ENCODE measurements at regions not wholly inside any gene's neighbourhood (a gene's known extent, or its start where the extent isn't known, plus 50 kb on each side); places are given as distances from the start of the nearest gene placed in this dataset.
"Not testable (repeated sequence)": the region's sequence is repeated elsewhere in the genome, so short reads cannot be mapped to it uniquely, and the experiment has no call there.

GRCh38 chr1:196004388-196004787 is 603.9 kb downstream of the KCNT2 start:
- H2AFZ ChIP-seq (ENCODE audit: low read depth, low read length, poor library complexity, severe bottlenecking); H4K20me1 ChIP-seq (ENCODE audit: insufficient read depth); H3K36me3 ChIP-seq (ENCODE audit: control insufficient read depth in 1 of 2, insufficient read depth in 2 of 2, low read length in 2 of 2); BruUV-seq (replicated peaks); H3K4me3 ChIP-seq (replicated peaks in 1 of 2; ENCODE audit: low read depth in 1 of 2, low read length in 2 of 2); CTCF ChIA-PET; H3K4me1 ChIP-seq (ENCODE audit: control insufficient read depth in 1 of 2, insufficient read depth in 2 of 2, low read length in 2 of 2); H3K27ac ChIP-seq (ENCODE audit: low read depth, low read length); POLR2A ChIA-PET; H3K9ac ChIP-seq (ENCODE audit: low read length); H3K9me2 ChIP-seq (ENCODE audit: insufficient read depth); H3K27me3 ChIP-seq (ENCODE audit: insufficient read depth, low read length); H3K79me2 ChIP-seq (ENCODE audit: insufficient read depth, low read length); H3K4me2 ChIP-seq (ENCODE audit: low read length); intact Hi-C loops (cut with micrococcal nuclease); ATAC-seq; DNase-seq (ENCODE audit: low read depth, low spot score); H3K9me3 ChIP-seq (ENCODE audit: control insufficient read depth in 1 of 2, insufficient read depth in 1 of 2, low read depth in 1 of 2, low read length in 2 of 2); RAD21 ChIA-PET (ENCODE audit: low non-redundant PET in 1 of 2, low total read pairs in 2 of 2, uncharacterized antibody in 2 of 2, unreplicated experiment in 2 of 2): not testable (repeated sequence)

DNA sequence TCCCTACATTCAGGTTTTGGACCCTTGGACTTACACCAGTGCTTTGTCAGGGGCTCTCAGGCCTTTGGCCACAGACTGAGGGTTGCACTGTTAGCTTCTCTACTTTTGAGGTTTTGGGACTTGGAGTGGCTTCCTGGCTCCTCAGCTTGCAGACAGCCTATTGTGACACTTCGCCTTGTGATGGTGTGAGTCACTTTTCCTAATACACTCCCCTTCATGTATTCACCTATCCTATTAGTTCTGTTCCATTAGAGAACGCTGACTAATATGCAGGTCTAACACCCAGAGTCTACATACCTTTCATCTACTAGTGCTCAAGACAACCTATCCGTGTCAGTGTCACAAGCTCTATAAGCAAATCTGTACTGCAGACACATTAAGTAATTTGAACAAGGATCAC is 605.3 kb downstream of the KCNT2 start:
- ChIA-PET POLR2A (no interaction called here), CTCF (no interaction called here), RAD21 (ENCODE audit: low non-redundant PET in 1 of 2, low total read pairs in 2 of 2, uncharacterized antibody in 2 of 2, unreplicated experiment in 2 of 2) (no interaction called here)
- no peak overlapping the region for H2AFZ ChIP-seq (ENCODE audit: low read depth, low read length, poor library complexity, severe bottlenecking)
- H3K79me2 ChIP-seq (ENCODE audit: insufficient read depth, low read length) = no peaks in the 10 kb centered on the region
- H3K4me2 ChIP-seq (ENCODE audit: low read length) = no peak overlapping the region
- no peak overlapping the region for H3K27ac ChIP-seq (ENCODE audit: low read depth, low read length)
- intact Hi-C loops (cut with micrococcal nuclease) = no loop called here
- TF ChIP-seq POLR2AphosphoS5 (IDR thresholded peaks at IDR 0.05; ENCODE audit: low read depth, low read length) (no peak), EGR1 (IDR thresholded peaks at IDR 0.05; ENCODE audit: low read depth) (no peak), YY1 (IDR thresholded peaks at IDR 0.05; ENCODE audit: extremely low read depth, insufficient replicate concordance, low read depth, low read length) (no peak), JUND (IDR thresholded peaks at IDR 0.05) (no peak), ZFX (IDR thresholded peaks at IDR 0.05) (no peak), CBX3 (IDR thresholded peaks at IDR 0.05; ENCODE audit: low read depth) (no peak), RAD21 (IDR thresholded peaks at IDR 0.05; ENCODE audit: low read depth) (no peak), CEBPB (IDR thresholded peaks at IDR 0.05; ENCODE audit: low read depth) (no peak), SIN3A (IDR thresholded peaks at IDR 0.05; ENCODE audit: low read depth) (no peak), ZNF274 (IDR thresholded peaks at IDR 0.05; ENCODE audit: low read depth, low read length) (no peak), EZH2phosphoT487 (IDR thresholded peaks at IDR 0.05; ENCODE audit: borderline replicate concordance) (no peak), ELF1 (IDR thresholded peaks at IDR 0.05; ENCODE audit: borderline replicate concordance, low read depth) (no peak), SP1 (IDR thresholded peaks at IDR 0.05; ENCODE audit: low read depth) (no peak), ZBTB33 (IDR thresholded peaks at IDR 0.05; ENCODE audit: extremely low read depth, insufficient replicate concordance, low read length) (no peak)
- TF ChIP-seq, protein P1, sequence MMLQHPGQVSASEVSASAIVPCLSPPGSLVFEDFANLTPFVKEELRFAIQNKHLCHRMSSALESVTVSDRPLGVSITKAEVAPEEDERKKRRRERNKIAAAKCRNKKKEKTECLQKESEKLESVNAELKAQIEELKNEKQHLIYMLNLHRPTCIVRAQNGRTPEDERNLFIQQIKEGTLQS (IDR thresholded peaks at IDR 0.05) = no peak
- TF ChIP-seq, protein P2, sequence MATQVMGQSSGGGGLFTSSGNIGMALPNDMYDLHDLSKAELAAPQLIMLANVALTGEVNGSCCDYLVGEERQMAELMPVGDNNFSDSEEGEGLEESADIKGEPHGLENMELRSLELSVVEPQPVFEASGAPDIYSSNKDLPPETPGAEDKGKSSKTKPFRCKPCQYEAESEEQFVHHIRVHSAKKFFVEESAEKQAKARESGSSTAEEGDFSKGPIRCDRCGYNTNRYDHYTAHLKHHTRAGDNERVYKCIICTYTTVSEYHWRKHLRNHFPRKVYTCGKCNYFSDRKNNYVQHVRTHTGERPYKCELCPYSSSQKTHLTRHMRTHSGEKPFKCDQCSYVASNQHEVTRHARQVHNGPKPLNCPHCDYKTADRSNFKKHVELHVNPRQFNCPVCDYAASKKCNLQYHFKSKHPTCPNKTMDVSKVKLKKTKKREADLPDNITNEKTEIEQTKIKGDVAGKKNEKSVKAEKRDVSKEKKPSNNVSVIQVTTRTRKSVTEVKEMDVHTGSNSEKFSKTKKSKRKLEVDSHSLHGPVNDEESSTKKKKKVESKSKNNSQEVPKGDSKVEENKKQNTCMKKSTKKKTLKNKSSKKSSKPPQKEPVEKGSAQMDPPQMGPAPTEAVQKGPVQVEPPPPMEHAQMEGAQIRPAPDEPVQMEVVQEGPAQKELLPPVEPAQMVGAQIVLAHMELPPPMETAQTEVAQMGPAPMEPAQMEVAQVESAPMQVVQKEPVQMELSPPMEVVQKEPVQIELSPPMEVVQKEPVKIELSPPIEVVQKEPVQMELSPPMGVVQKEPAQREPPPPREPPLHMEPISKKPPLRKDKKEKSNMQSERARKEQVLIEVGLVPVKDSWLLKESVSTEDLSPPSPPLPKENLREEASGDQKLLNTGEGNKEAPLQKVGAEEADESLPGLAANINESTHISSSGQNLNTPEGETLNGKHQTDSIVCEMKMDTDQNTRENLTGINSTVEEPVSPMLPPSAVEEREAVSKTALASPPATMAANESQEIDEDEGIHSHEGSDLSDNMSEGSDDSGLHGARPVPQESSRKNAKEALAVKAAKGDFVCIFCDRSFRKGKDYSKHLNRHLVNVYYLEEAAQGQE (IDR thresholded peaks at IDR 0.05; ENCODE audit: low read depth) = no peak
- TF ChIP-seq, protein P3, sequence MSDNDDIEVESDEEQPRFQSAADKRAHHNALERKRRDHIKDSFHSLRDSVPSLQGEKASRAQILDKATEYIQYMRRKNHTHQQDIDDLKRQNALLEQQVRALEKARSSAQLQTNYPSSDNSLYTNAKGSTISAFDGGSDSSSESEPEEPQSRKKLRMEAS (IDR thresholded peaks at IDR 0.05) = no peak
- ATAC-seq = no peak
- H3K9ac ChIP-seq (ENCODE audit: low read length) = no peak overlapping the region
- no peaks in the 10 kb centered on the region for H3K36me3 ChIP-seq (ENCODE audit: control insufficient read depth in 1 of 2, insufficient read depth in 2 of 2, low read length in 2 of 2)
- no peaks in the 10 kb centered on the region for H3K4me1 ChIP-seq (ENCODE audit: control insufficient read depth in 1 of 2, insufficient read depth in 2 of 2, low read length in 2 of 2)
- H3K9me2 ChIP-seq (ENCODE audit: insufficient read depth) = no peaks in the 10 kb centered on the region
- no peaks in the 10 kb centered on the region for H3K27me3 ChIP-seq (ENCODE audit: insufficient read depth, low read length)
- no peak for DNase-seq (ENCODE audit: low read depth, low spot score)
- H3K9me3 ChIP-seq (ENCODE audit: control insufficient read depth in 1 of 2, insufficient read depth in 1 of 2, low read depth in 1 of 2, low read length in 2 of 2) = no peaks in the 10 kb centered on the region
- no peak overlapping the region for H3K4me3 ChIP-seq (replicated peaks in 1 of 2; ENCODE audit: low read depth in 1 of 2, low read length in 2 of 2)
- H4K20me1 ChIP-seq (ENCODE audit: insufficient read depth) = no peaks in the 10 kb centered on the region
- no TSS peak for BruUV-seq (replicated peaks)

Measured in HCT116 (cell line).